ENCODE measurements at regions not wholly inside any gene's neighbourhood (a gene's known extent, or its start where the extent isn't known, plus 50 kb on each side); places are given as distances from the start of the nearest gene placed in this dataset.

DNA sequence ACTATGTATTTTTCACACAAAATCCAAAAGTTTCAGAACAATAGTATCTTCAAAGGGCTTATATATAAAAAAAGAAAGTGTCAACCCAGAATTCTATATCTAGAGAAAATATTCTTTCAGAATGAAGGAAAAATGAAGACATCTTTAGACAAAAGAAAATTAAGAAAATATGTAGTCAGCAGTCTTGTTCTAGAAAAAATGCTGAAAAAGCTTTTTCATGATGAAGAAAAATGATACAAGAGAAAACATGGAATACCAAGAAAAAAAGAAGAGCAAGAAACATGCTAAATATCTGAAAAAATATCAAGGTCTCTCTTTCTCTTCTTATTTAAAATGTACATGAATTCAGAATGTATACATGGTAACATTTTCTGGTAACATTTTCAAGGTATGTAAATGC is 816.8 kb upstream of the FAT3 start:
- no peaks in the 10 kb centered on the region for H3K4me1 Mint-ChIP-seq (ENCODE audit: low read depth)
- peaks cover 1% of the 10 kb centered on the region for H3K36me3 Mint-ChIP-seq (ENCODE audit: low read depth)
- no peak for DNase-seq (ENCODE audit: low spot score)
- H3K27ac Mint-ChIP-seq (ENCODE audit: unreplicated experiment): no peak overlapping the region
- H3K9me3 Mint-ChIP-seq (ENCODE audit: low read depth): no peaks in the 10 kb centered on the region
- H3K27me3 Mint-ChIP-seq (ENCODE audit: low read depth): no peaks in the 10 kb centered on the region
- H3K4me3 Mint-ChIP-seq (ENCODE audit: unreplicated experiment): no peak overlapping the region
- TF ChIP-seq, protein P1, sequence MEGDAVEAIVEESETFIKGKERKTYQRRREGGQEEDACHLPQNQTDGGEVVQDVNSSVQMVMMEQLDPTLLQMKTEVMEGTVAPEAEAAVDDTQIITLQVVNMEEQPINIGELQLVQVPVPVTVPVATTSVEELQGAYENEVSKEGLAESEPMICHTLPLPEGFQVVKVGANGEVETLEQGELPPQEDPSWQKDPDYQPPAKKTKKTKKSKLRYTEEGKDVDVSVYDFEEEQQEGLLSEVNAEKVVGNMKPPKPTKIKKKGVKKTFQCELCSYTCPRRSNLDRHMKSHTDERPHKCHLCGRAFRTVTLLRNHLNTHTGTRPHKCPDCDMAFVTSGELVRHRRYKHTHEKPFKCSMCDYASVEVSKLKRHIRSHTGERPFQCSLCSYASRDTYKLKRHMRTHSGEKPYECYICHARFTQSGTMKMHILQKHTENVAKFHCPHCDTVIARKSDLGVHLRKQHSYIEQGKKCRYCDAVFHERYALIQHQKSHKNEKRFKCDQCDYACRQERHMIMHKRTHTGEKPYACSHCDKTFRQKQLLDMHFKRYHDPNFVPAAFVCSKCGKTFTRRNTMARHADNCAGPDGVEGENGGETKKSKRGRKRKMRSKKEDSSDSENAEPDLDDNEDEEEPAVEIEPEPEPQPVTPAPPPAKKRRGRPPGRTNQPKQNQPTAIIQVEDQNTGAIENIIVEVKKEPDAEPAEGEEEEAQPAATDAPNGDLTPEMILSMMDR (IDR thresholded peaks at IDR 0.05): no peak

DNA sequence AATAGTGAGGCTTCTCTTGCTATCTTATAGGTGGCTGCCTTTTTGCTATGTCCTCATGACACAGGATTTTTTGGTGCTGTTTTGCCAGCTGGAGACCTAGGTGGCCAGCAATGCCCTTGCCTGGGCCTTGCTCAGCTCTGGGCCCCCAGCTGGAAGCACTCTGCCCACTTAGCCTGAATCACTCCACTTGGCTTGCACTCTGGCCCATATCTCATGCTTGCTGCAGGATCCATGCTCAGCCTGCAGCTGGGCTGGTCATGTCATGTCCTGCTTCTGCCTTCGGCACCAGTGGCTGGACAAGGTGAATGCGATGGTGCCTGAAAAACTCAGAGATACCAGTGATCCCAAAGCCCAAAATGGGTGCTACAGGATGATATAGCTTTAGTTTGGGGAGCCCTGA is 818.6 kb upstream of the FAT3 start:
- DNase-seq (ENCODE audit: low spot score): no peak
- H3K4me1 Mint-ChIP-seq (ENCODE audit: low read depth): no peaks in the 10 kb centered on the region
- H3K9me3 Mint-ChIP-seq (ENCODE audit: low read depth): peaks cover 8% of the 10 kb centered on the region
- peaks cover 4% of the 10 kb centered on the region for H3K36me3 Mint-ChIP-seq (ENCODE audit: low read depth)
- H3K27ac Mint-ChIP-seq (ENCODE audit: unreplicated experiment): no peak overlapping the region
- TF ChIP-seq, protein P1 (IDR thresholded peaks at IDR 0.05): no peak
- H3K4me3 Mint-ChIP-seq (ENCODE audit: unreplicated experiment): no peak overlapping the region
- H3K27me3 Mint-ChIP-seq (ENCODE audit: low read depth): no peaks in the 10 kb centered on the region

DNA sequence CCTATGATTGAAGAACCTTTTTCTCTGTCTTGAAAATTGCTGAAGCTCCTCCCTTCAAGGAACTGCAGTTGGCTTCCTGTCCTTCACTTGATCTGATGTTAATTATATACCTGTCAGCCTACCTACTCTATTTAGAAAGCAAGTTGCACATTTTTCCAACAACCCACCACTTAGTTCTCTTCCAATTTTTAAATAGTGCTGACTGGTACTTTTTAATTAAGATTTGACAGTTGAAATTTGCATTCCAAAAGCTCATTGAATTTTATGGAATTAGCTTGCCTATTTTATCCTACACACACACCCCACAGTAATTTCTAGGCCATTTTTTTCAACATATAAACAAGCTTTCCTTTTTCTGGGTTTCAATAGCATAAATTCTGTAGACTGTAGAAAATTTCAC is 820.3 kb upstream of the FAT3 start:
- no peak for DNase-seq (ENCODE audit: low spot score)
- no peak overlapping the region for H3K4me3 Mint-ChIP-seq (ENCODE audit: unreplicated experiment)
- H3K27me3 Mint-ChIP-seq (ENCODE audit: low read depth): no peaks in the 10 kb centered on the region
- H3K9me3 Mint-ChIP-seq (ENCODE audit: low read depth): peaks cover 10% of the 10 kb centered on the region
- H3K36me3 Mint-ChIP-seq (ENCODE audit: low read depth): peaks cover 4% of the 10 kb centered on the region
- H3K4me1 Mint-ChIP-seq (ENCODE audit: low read depth): no peaks in the 10 kb centered on the region
- H3K27ac Mint-ChIP-seq (ENCODE audit: unreplicated experiment): no peak overlapping the region
- TF ChIP-seq, protein P1 (IDR thresholded peaks at IDR 0.05): no peak

DNA sequence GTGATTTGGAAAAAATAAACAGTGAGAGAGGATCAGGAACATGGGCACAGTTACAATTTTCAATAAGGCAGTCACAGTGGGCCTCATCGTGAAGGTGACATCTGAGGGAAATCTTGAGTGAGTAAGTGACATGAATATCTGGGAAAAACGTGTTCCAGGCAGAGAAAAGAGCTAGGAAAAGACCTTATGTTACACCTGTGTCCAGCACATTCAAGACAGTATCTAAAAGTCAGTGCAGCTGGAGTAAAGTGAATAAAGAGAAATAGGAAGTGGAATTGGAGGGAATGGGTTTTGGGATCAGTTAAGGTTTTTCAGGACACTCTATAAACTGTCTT is 827.5 kb upstream of the FAT3 start:
- H3K27me3 Mint-ChIP-seq (ENCODE audit: low read depth): no peaks in the 10 kb centered on the region
- H3K4me3 Mint-ChIP-seq (ENCODE audit: unreplicated experiment): no peak overlapping the region
- peaks cover 13% of the 10 kb centered on the region for H3K9me3 Mint-ChIP-seq (ENCODE audit: low read depth)
- no peak for DNase-seq (ENCODE audit: low spot score)
- no peaks in the 10 kb centered on the region for H3K36me3 Mint-ChIP-seq (ENCODE audit: low read depth)
- peak overlapping the region; percentile 69 for H3K27ac Mint-ChIP-seq (ENCODE audit: unreplicated experiment)
- H3K4me1 Mint-ChIP-seq (ENCODE audit: low read depth): peaks cover 15% of the 10 kb centered on the region
- TF ChIP-seq, protein P1 (IDR thresholded peaks at IDR 0.05): no peak

DNA sequence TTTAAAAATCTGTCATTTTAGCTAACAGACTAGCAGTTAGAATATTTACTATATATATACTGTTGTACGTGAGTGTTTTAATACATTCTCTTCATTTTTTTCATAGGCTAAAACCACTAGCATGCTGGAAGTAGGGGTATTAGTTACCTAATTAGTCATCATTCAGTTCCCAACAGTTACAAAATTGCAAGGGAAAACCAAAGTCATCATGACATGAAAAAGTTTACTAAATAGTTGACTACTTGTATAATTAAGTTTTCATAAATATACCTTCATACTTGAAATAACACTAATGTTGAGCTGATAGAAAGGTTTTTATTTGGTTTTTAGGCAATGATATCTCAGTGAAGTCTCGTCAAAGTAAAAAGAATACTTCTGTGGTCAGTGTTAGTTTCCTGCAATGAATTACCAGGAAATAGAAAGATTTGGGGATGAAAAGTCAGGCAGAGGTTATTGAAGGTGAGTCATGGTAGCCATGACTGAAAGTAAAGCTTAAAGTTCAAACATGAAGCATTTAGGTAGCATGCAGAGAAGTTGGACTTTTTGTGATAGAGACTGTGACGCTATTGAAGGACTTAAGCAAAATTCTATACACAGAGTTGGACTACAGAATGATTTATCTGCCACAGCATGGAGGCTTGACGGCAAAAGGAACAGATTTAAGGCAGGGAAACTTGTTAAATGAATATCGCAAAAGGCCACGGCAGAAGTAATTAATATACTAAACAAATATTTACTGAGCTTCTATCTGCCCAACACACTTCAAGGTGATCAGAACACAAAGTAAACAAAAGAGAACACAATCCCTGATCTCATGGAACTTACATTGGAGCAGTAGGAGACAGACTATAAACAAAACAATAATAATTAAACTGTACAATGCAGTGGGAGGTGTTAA is 828.1 kb upstream of the FAT3 start:
- no peak overlapping the region for H3K4me3 Mint-ChIP-seq (ENCODE audit: unreplicated experiment)

More for the DNA sequence above, 828.1 kb upstream of the FAT3 start:
- no peak for DNase-seq (ENCODE audit: low spot score)
- Mint-ChIP-seq H3K9me3 (ENCODE audit: low read depth) (peaks cover 10% of the 10 kb centered on the region), H3K4me1 (ENCODE audit: low read depth) (peaks cover 15% of the 10 kb centered on the region), H3K27me3 (ENCODE audit: low read depth) (peaks cover 1% of the 10 kb centered on the region), H3K27ac (ENCODE audit: unreplicated experiment) (peak overlapping the region; percentile 69), H3K36me3 (ENCODE audit: low read depth) (no peaks in the 10 kb centered on the region)
- TF ChIP-seq, protein P1 (IDR thresholded peaks at IDR 0.05): no peak

Measured in chondrocyte (in vitro differentiated cells).